A673 (cell line): ENCODE measurements at regions not wholly inside any gene's neighbourhood (a gene's known extent, or its start where the extent isn't known, plus 50 kb on each side); places are given as distances from the start of the nearest gene placed in this dataset.

Experiments
- BruUV-seq: library from RNA; stranded (reverse); fragments of 400-500 nt; replicated peaks from 2 replicates; lab custom pipeline; 2021; lab: Mats Ljungman, UMichigan
- CTCF ChIA-PET: fragments of 300-600 bp; sonication (Branson Sonifier 250); formaldehyde crosslinking; loops from one replicate; lab custom pipeline; 2022; ENCODE audit warnings: antibody characterized with exemption; lab: Charles Lee
- POLR2A ChIA-PET: fragments of 300-600 bp; sonication (Branson Sonifier 250); formaldehyde crosslinking; loops from one replicate; lab custom pipeline; 2022; ENCODE audit warnings: antibody characterized with exemption; ENCODE audit not compliant: low non-redundant PET; lab: Charles Lee
- DNase-seq: peaks from one replicate; pipeline ENCODE4 v3.0.0-alpha.2; 2015; ENCODE audit warnings: low spot score
- H3K27ac ChIP-seq: fragments of 200-600 bp; sonication (generic); 2 replicates; pipeline ENCODE4 v1.5.1; 2016; ENCODE audit warnings: mixed run types, low read depth, mild to moderate bottlenecking, mixed read lengths, antibody characterized with exemption, low read length; ENCODE audit not compliant: poor library complexity, severe bottlenecking
- H3K27me3 ChIP-seq: fragments of 200-600 bp; sonication (generic); replicated peaks from 2 replicates; pipeline ENCODE4 v1.6.1; 2017; ENCODE audit warnings: mixed run types, low read depth, mild to moderate bottlenecking, mixed read lengths, antibody characterized with exemption, low read length; ENCODE audit not compliant: insufficient read depth, poor library complexity
- H3K36me3 ChIP-seq: fragments of 200-600 bp; sonication (generic); 2 replicates; pipeline ENCODE4 v1.6.1; 2016; ENCODE audit warnings: mixed run types, mild to moderate bottlenecking, mixed read lengths, antibody characterized with exemption, low read length; ENCODE audit not compliant: insufficient read depth, poor library complexity, severe bottlenecking
- H3K4me1 ChIP-seq: fragments of 200-600 bp; sonication (generic); 2 replicates; pipeline ENCODE4 v1.6.1; 2017; ENCODE audit warnings: mixed run types, mild to moderate bottlenecking, mixed read lengths, antibody characterized with exemption, low read length; ENCODE audit not compliant: insufficient read depth, poor library complexity, severe bottlenecking
- H3K4me3 ChIP-seq: fragments of 200-600 bp; sonication (generic); 2 replicates; pipeline ENCODE4 v1.5.1; 2016; ENCODE audit warnings: low read depth, mixed run types, mild to moderate bottlenecking, mixed read lengths, low read length; ENCODE audit not compliant: poor library complexity, severe bottlenecking
- H3K9me3 ChIP-seq: fragments of 200-600 bp; sonication (generic); 2 replicates; pipeline ENCODE4 v1.6.1; 2016; ENCODE audit warnings: mixed run types, low read depth, mild to moderate bottlenecking, mixed read lengths, antibody characterized with exemption, low read length; ENCODE audit not compliant: poor library complexity, severe bottlenecking
- CTCF ChIP-seq: fragments of 300-800, 200-600 bp; sonication (generic); conservative IDR thresholded peaks from 2 replicates; pipeline ENCODE4 v1.5.1; 2017; ENCODE audit warnings: low read depth, mild to moderate bottlenecking, antibody characterized with exemption, low read length, moderate library complexity, mixed read lengths
- EZH2 ChIP-seq: fragments of 200-600 bp; sonication (generic); IDR thresholded peaks from 2 replicates; pipeline ENCODE4 v1.6.1; 2017; ENCODE audit warnings: borderline replicate concordance, low read depth, mild to moderate bottlenecking, mixed read lengths, antibody characterized with exemption, low read length; ENCODE audit not compliant: poor library complexity, severe bottlenecking
- intact Hi-C: fragments of 100-400 bp; cut with micrococcal nuclease; formaldehyde crosslinking; loops from one replicate; pipeline ENCODE4 v1.10.0; 2022; ENCODE audit not compliant: unreplicated experiment

DNA sequence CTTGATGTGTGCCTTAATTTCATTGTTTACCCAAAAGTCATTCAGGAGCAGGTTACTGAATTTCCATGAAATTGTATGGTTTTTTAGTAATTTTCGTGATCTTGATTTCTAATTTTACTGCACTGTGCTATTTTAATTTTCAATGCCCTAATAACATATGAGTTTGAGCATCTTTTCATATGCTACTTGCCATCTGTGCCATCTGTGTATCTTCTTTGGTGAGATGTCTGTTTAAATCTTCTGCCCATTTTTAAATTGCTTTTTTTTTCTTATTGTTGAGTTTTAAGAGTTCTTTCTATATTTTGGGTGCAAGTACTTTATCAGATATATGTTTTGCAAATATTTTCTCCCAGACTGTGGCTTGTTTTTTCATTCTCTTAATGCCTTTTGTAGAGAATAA lies 165.9 kb downstream of the ST6GAL2 start:
- Histone ChIP-seq H3K36me3 (no peaks in the 10 kb centered on the region), H3K27ac (no peak overlapping the region), H3K4me3 (no peak overlapping the region), H3K4me1 (no peaks in the 10 kb centered on the region), H3K9me3 (peaks cover 20% of the 10 kb centered on the region), H3K27me3 (no peaks in the 10 kb centered on the region)
- ChIA-PET POLR2A (no interaction called here), CTCF (interaction anchor here (0.6 kb wide), 1 partner anchor 1068 kb away, joined by 6 read pairs; no protein-coding TSS in a partner anchor)
- intact Hi-C loops = no loop called here
- TF ChIP-seq CTCF = no peak
- TF ChIP-seq EZH2 = no peak
- DNase-seq = no peak
- BruUV-seq = no TSS peak

- no peaks in the 10 kb centered on the region for H3K27me3 ChIP-seq
- peaks cover 12% of the 10 kb centered on the region for H3K9me3 ChIP-seq
- ChIA-PET POLR2A (no interaction called here), CTCF (no interaction called here)
- H3K4me1 ChIP-seq = no peaks in the 10 kb centered on the region
- H3K36me3 ChIP-seq = no peaks in the 10 kb centered on the region
- H3K27ac ChIP-seq = no peak overlapping the region
- no TSS peak for BruUV-seq
- intact Hi-C loops = no loop called here
- TF ChIP-seq EZH2 (no peak), CTCF (no peak)
- DNase-seq = no peak
- no peak overlapping the region for H3K4me3 ChIP-seq
Observed at GRCh38 chr2:106724301-106724794, 161.6 kb downstream of the ST6GAL2 start.

DNA sequence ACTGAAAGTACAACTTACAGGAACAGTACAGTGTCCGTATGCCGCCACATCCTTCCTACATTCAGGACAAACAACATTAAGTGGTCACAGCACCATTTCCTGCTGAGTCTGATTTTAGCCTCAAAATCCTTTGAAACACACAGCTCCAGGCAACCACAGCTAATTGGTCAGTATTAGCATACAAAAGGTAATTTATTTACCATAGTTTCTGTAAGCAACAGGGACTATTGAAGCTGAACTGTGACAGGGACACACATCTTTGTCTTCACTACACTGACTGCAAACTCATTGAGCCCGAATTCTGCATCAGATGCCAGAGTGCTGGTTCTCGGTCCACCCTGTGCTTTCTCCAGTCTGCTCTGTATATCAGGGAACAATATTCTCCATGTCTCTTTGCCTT lies 151.8 kb downstream of the ST6GAL2 start:
- intact Hi-C loops = no loop called here
- no peak overlapping the region for H3K27ac ChIP-seq
- BruUV-seq = no TSS peak
- ChIA-PET POLR2A (no interaction called here), CTCF (no interaction called here)
- DNase-seq = no peak
- no peak overlapping the region for H3K4me3 ChIP-seq
- H3K9me3 ChIP-seq = no peaks in the 10 kb centered on the region
- H3K4me1 ChIP-seq = no peaks in the 10 kb centered on the region
- H3K36me3 ChIP-seq = no peaks in the 10 kb centered on the region
- TF ChIP-seq EZH2 (no peak), CTCF (no peak)
- no peaks in the 10 kb centered on the region for H3K27me3 ChIP-seq
